ENCODE measurements at regions not wholly inside any gene's neighbourhood (a gene's known extent, or its start where the extent isn't known, plus 50 kb on each side); places are given as distances from the start of the nearest gene placed in this dataset.

GRCh38 chr12:19021646-19022045 lies 107.9 kb upstream of the PLEKHA5 start:
- no peaks in the 10 kb centered on the region for H3K9me3 ChIP-seq (ENCODE audit: low read length)
- TF ChIP-seq MXI1 (conservative IDR thresholded peaks at IDR 0.05; ENCODE audit: poor library complexity, severe bottlenecking), result no peak
- H3K27me3 ChIP-seq (ENCODE audit: insufficient read depth, low read depth, low read length), result no peaks in the 10 kb centered on the region
- H4K20me1 ChIP-seq (ENCODE audit: insufficient read depth), result no peaks in the 10 kb centered on the region
- H3K4me2 ChIP-seq (ENCODE audit: low read length), result no peak overlapping the region
- no peaks in the 10 kb centered on the region for H3K9me2 ChIP-seq (ENCODE audit: insufficient read depth, low read length)
- H2AFZ ChIP-seq (ENCODE audit: low read depth, low read length), result no peak overlapping the region
- no peaks in the 10 kb centered on the region for H3F3A ChIP-seq (ENCODE audit: insufficient read depth, low read length, poor library complexity, severe bottlenecking)
- no peak overlapping the region for H3K9ac ChIP-seq (ENCODE audit: low read length)
- no peak overlapping the region for H3K4me3 ChIP-seq (ENCODE audit: low read length)
- no peaks in the 10 kb centered on the region for H3K79me2 ChIP-seq (replicated peaks; ENCODE audit: insufficient read depth, low read length)
- H3K36me3 ChIP-seq (ENCODE audit: insufficient read depth, low read length), result no peaks in the 10 kb centered on the region
- H3K27ac ChIP-seq (ENCODE audit: low read length), result no peak overlapping the region

GRCh38 chr12:19025582-19025981 lies 104.0 kb upstream of the PLEKHA5 start:
- Histone ChIP-seq H3K4me2 (ENCODE audit: low read length) (no peak overlapping the region), H3F3A (ENCODE audit: insufficient read depth, low read length, poor library complexity, severe bottlenecking) (no peaks in the 10 kb centered on the region), H3K79me2 (replicated peaks; ENCODE audit: insufficient read depth, low read length) (no peaks in the 10 kb centered on the region), H4K20me1 (ENCODE audit: insufficient read depth) (no peaks in the 10 kb centered on the region), H3K9me2 (ENCODE audit: insufficient read depth, low read length) (no peaks in the 10 kb centered on the region), H3K9ac (ENCODE audit: low read length) (no peak overlapping the region), H3K9me3 (ENCODE audit: low read length) (no peaks in the 10 kb centered on the region), H3K36me3 (ENCODE audit: insufficient read depth, low read length) (no peaks in the 10 kb centered on the region), H3K4me3 (ENCODE audit: low read length) (no peak overlapping the region), H2AFZ (ENCODE audit: low read depth, low read length) (no peak overlapping the region), H3K27ac (ENCODE audit: low read length) (no peak overlapping the region), H3K27me3 (ENCODE audit: insufficient read depth, low read depth, low read length) (no peaks in the 10 kb centered on the region)
- TF ChIP-seq EZH2 (IDR thresholded peaks at IDR 0.05; ENCODE audit: borderline replicate concordance, insufficient read depth, low read length, poor library complexity, severe bottlenecking), result no peak
- TF ChIP-seq TAF1 (IDR thresholded peaks at IDR 0.05; ENCODE audit: low read depth), result no peak
- no peak for TF ChIP-seq RAD21 (conservative IDR thresholded peaks at IDR 0.05)
- no peak for TF ChIP-seq SMC3 (conservative IDR thresholded peaks at IDR 0.05; ENCODE audit: poor library complexity)
- no peak for TF ChIP-seq REST (IDR thresholded peaks at IDR 0.05; ENCODE audit: borderline replicate concordance)
- no peak for TF ChIP-seq EP300 (conservative IDR thresholded peaks at IDR 0.05; ENCODE audit: poor library complexity, severe bottlenecking)
- TF ChIP-seq MXI1 (conservative IDR thresholded peaks at IDR 0.05; ENCODE audit: poor library complexity, severe bottlenecking), result no peak
- TF ChIP-seq CTCF (IDR thresholded peaks at IDR 0.05; ENCODE audit: poor library complexity, severe bottlenecking), result no peak

DNA sequence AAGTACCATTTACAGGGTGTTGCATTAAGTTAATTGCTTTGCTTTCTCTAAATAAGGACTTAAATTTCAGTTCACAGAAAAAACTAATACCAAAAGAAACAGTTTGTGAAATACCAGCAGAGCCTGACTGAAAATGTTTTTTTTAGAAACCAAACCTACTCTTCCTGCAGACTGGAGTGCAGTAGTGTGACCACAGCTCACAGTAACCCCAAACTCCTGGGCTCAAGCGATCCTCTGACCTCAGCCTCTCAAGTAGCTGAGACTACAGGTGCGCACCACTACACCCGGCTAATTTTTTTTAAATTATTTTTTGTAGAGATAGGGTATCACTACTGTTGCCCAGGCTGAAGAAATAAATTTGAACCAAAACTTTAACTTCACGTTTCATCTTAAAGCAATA lies 103.5 kb upstream of the PLEKHA5 start:
- no peaks in the 10 kb centered on the region for H4K20me1 ChIP-seq (ENCODE audit: insufficient read depth)
- no peaks in the 10 kb centered on the region for H3K9me3 ChIP-seq (ENCODE audit: low read length)
- H3K9me2 ChIP-seq (ENCODE audit: insufficient read depth, low read length), result no peaks in the 10 kb centered on the region
- no peaks in the 10 kb centered on the region for H3F3A ChIP-seq (ENCODE audit: insufficient read depth, low read length, poor library complexity, severe bottlenecking)
- no peaks in the 10 kb centered on the region for H3K36me3 ChIP-seq (ENCODE audit: insufficient read depth, low read length)
- no peak overlapping the region for H3K4me3 ChIP-seq (ENCODE audit: low read length)
- H2AFZ ChIP-seq (ENCODE audit: low read depth, low read length), result no peak overlapping the region
- H3K79me2 ChIP-seq (replicated peaks; ENCODE audit: insufficient read depth, low read length), result no peaks in the 10 kb centered on the region
- H3K9ac ChIP-seq (ENCODE audit: low read length), result no peak overlapping the region
- H3K27ac ChIP-seq (ENCODE audit: low read length), result no peak overlapping the region
- H3K4me2 ChIP-seq (ENCODE audit: low read length), result no peak overlapping the region
- no peaks in the 10 kb centered on the region for H3K27me3 ChIP-seq (ENCODE audit: insufficient read depth, low read depth, low read length)
- TF ChIP-seq CTCF (IDR thresholded peaks at IDR 0.05; ENCODE audit: poor library complexity, severe bottlenecking) (no peak), MXI1 (conservative IDR thresholded peaks at IDR 0.05; ENCODE audit: poor library complexity, severe bottlenecking) (no peak), EP300 (conservative IDR thresholded peaks at IDR 0.05; ENCODE audit: poor library complexity, severe bottlenecking) (no peak), POLR2AphosphoS5 (IDR thresholded peaks at IDR 0.05) (no peak), RAD21 (conservative IDR thresholded peaks at IDR 0.05) (no peak), SMC3 (conservative IDR thresholded peaks at IDR 0.05; ENCODE audit: poor library complexity) (no peak), TAF1 (IDR thresholded peaks at IDR 0.05; ENCODE audit: low read depth) (no peak)
